ENCODE measurements at regions not wholly inside any gene's neighbourhood (a gene's known extent, or its start where the extent isn't known, plus 50 kb on each side); places are given as distances from the start of the nearest gene placed in this dataset.

- TF ChIP-seq CUX1 (IDR thresholded peaks at IDR 0.05; ENCODE audit: insufficient replicate concordance, low read depth, low read length), result no peak
These were observed 99.9 kb upstream of the FN1 start (continued) for GRCh38 chr2:215535741-215536140.

- no peak overlapping the region for H3K4me3 ChIP-seq
- H3K9me3 ChIP-seq (replicated peaks; ENCODE audit: control insufficient read depth, insufficient read depth, low read length), result no peaks in the 10 kb centered on the region; the same call in 2 of the 3 replicates
- intact Hi-C loops (cut with micrococcal nuclease; ENCODE audit: unreplicated experiment), result no loop called here
- H4K20me1 ChIP-seq (ENCODE audit: control insufficient read depth, insufficient read depth), result no peaks in the 10 kb centered on the region
- H3K27ac ChIP-seq (ENCODE audit: control insufficient read depth, insufficient read depth), result no peak overlapping the region
- ChIA-PET SMC1A (ENCODE audit: uncharacterized antibody, unreplicated experiment) (interaction anchor here (0.9 to 2.1 kb wide), 4 partner anchors 9 to 146 kb away, joined by 3 to 9 read pairs (median 3); no protein-coding TSS in a partner anchor), RAD21 (ENCODE audit: unreplicated experiment) (no interaction called here), POLR2A (interaction anchor here (1.2 kb wide), 1 partner anchor 45 kb away, joined by 3 read pairs; no protein-coding TSS in a partner anchor), CTCF (no interaction called here)
- H3K27me3 ChIP-seq (replicated peaks in 1 of 2; ENCODE audit: control insufficient read depth in 2 of 2, insufficient read depth in 2 of 2, low read length in 1 of 2), result no peaks in the 10 kb centered on the region
- no peak overlapping the region for H2AFZ ChIP-seq (ENCODE audit: control insufficient read depth, low read depth, low read length)
- no TSS peak for BruUV-seq (replicated peaks)
- H3K79me2 ChIP-seq (ENCODE audit: control insufficient read depth, insufficient read depth, low read length), result no peaks in the 10 kb centered on the region
- H3K4me1 ChIP-seq (ENCODE audit: control insufficient read depth, insufficient read depth, low read length), result no peaks in the 10 kb centered on the region
- ATAC-seq (no peak), DNase-seq (ENCODE audit: low read depth, low spot score) (no peak), FAIRE-seq (no peak)
- no peaks in the 10 kb centered on the region for H3K36me3 ChIP-seq (ENCODE audit: control insufficient read depth in 2 of 2, insufficient read depth in 2 of 2, low read length in 1 of 2)
- H3K4me2 ChIP-seq (ENCODE audit: control insufficient read depth, insufficient read depth), result no peak overlapping the region
- in situ Hi-C loops (cut with MboI), result no loop called here
- 8% methylated on average over 3 of the region's 3 CpGs for WGBS (ENCODE audit: insufficient coverage, insufficient replicate concordance, low lambda C conversion rate, missing lambda C conversion rate)
- no peak overlapping the region for H3K9ac ChIP-seq (ENCODE audit: control insufficient read depth, insufficient read depth, low read length)
- TF ChIP-seq PRDM15 (CRISPR knock-in tag; IDR thresholded peaks at IDR 0.05), result no peak
- no peak for TF ChIP-seq LARP7 (IDR thresholded peaks at IDR 0.05)
- no peak for TF ChIP-seq PAX8 (IDR thresholded peaks at IDR 0.05)
- no peak for TF ChIP-seq SKIL (IDR thresholded peaks at IDR 0.05; ENCODE audit: low read depth, poor library complexity, severe bottlenecking)
- no peak for TF ChIP-seq SPI1 (IDR thresholded peaks at IDR 0.05; ENCODE audit: borderline replicate concordance, insufficient read depth, low read depth, low read length)
- TF ChIP-seq HDGF (IDR thresholded peaks at IDR 0.05), result no peak
- TF ChIP-seq SMC3 (IDR thresholded peaks at IDR 0.05; ENCODE audit: borderline replicate concordance, low read length), result no peak
- TF ChIP-seq ZNF622 (IDR thresholded peaks at IDR 0.05), result no peak
- TF ChIP-seq POLR2A (IDR thresholded peaks at IDR 0.05; ENCODE audit: low read depth, low read length), result no peak
- TF ChIP-seq RFX5 (IDR thresholded peaks at IDR 0.05; ENCODE audit: low read depth, low read length), result no peak
- TF ChIP-seq MEF2B (IDR thresholded peaks at IDR 0.05; ENCODE audit: partially characterized antibody, poor library complexity, severe bottlenecking), result no peak
These were observed 99.3 kb upstream of the FN1 start for GRCh38 chr2:215535125-215535668.
